PC-9 (cell line): ENCODE measurements at regions not wholly inside any gene's neighbourhood (a gene's known extent, or its start where the extent isn't known, plus 50 kb on each side); places are given as distances from the start of the nearest gene placed in this dataset.

Experiments used
- BruUV-seq: library from RNA; stranded (reverse); fragments of 400-500 nt; replicated peaks from 2 replicates; lab custom pipeline; 2021; lab: Mats Ljungman, UMichigan
- CTCF ChIA-PET: fragments of 300-600 bp; sonication (Branson Sonifier 250); formaldehyde crosslinking; loops from one replicate; lab custom pipeline; 2022; ENCODE audit warnings: antibody characterized with exemption; lab: Charles Lee
- POLR2A ChIA-PET: fragments of 300-600 bp; sonication (Branson Sonifier 250); formaldehyde crosslinking; loops from one replicate; lab custom pipeline; 2022; ENCODE audit warnings: antibody characterized with exemption; ENCODE audit not compliant: unreplicated experiment; lab: Charles Lee
- DNase-seq, 2 experiments: peaks; one replicate each; pipeline versions ENCODE4 v3.0.0 to v3.0.0-alpha.2; 2015 to 2022; ENCODE audit warnings: mixed read lengths in 1 of 2
- H2AFZ ChIP-seq: fragments of 200-600 bp; sonication (generic); 2 replicates; pipeline ENCODE4 v1.8.1; 2017; ENCODE audit warnings: antibody characterized with exemption
- H3F3A ChIP-seq: fragments of 200-600 bp; sonication (generic); 2 replicates; pipeline ENCODE4 v1.8.1; 2017; ENCODE audit warnings: antibody characterized with exemption, mild to moderate bottlenecking, low read depth; ENCODE audit not compliant: insufficient read depth
- H3K27ac ChIP-seq: fragments of 200-600 bp; sonication (generic); 2 replicates; pipeline ENCODE4 v1.6.1; 2016; ENCODE audit warnings: mixed run types
- H3K27me3 ChIP-seq: fragments of 200-600 bp; sonication (generic); 2 replicates; pipeline ENCODE4 v1.6.1; 2016; ENCODE audit warnings: low read depth, mixed run types; ENCODE audit not compliant: insufficient read depth
- H3K36me3 ChIP-seq: fragments of 200-600 bp; sonication (generic); 2 replicates; pipeline ENCODE4 v1.6.1; 2016; ENCODE audit warnings: low read depth, mixed run types
- H3K4me1 ChIP-seq: fragments of 200-600 bp; sonication (generic); replicated peaks from 2 replicates; pipeline ENCODE4 v1.6.1; 2016; ENCODE audit warnings: mixed run types; ENCODE audit not compliant: insufficient read depth
- H3K4me2 ChIP-seq: fragments of 200-600 bp; sonication (generic); 2 replicates; pipeline ENCODE4 v1.6.1; 2017; ENCODE audit warnings: mixed run types
- H3K4me3 ChIP-seq: fragments of 200-600 bp; sonication (generic); 2 replicates; pipeline ENCODE4 v1.6.1; 2016; ENCODE audit warnings: mixed run types
- H3K79me2 ChIP-seq: fragments of 200-600 bp; sonication (generic); 2 replicates; pipeline ENCODE4 v1.6.1; 2017; ENCODE audit warnings: low read depth, mixed run types
- H3K9me2 ChIP-seq: fragments of 200-600 bp; sonication (generic); 2 replicates; pipeline ENCODE4 v1.8.1; 2017; ENCODE audit warnings: mild to moderate bottlenecking; ENCODE audit not compliant: insufficient read depth
- H3K9me3 ChIP-seq: fragments of 200-600 bp; sonication (generic); 2 replicates; pipeline ENCODE4 v1.8.1; 2016; ENCODE audit warnings: low read depth; ENCODE audit not compliant: insufficient read depth
- H4K20me1 ChIP-seq: fragments of 200-600 bp; sonication (generic); 2 replicates; pipeline ENCODE4 v1.8.1; 2017; ENCODE audit not compliant: insufficient read depth
- CTCF ChIP-seq: fragments of 200-600 bp; sonication (generic); conservative IDR thresholded peaks from 2 replicates; pipeline ENCODE4 v1.6.1; 2017; ENCODE audit warnings: mixed run types, antibody characterized with exemption, mild to moderate bottlenecking, moderate library complexity
- EZH2 ChIP-seq: fragments of 200-600 bp; sonication (generic); IDR thresholded peaks from 2 replicates; pipeline ENCODE4 v1.8.0; 2017; ENCODE audit warnings: antibody characterized with exemption, low read depth
- intact Hi-C: fragments of 100-400 bp; cut with micrococcal nuclease; formaldehyde crosslinking; loops from one replicate; pipeline ENCODE4 v1.10.0; 2022; ENCODE audit not compliant: unreplicated experiment

GRCh38 chr21:25329227-25329825, 278.0 kb downstream of the MRPL39 start:
- Histone ChIP-seq H3K4me1 (no peaks in the 10 kb centered on the region), H4K20me1 (no peaks in the 10 kb centered on the region), H3K4me2 (no peak overlapping the region), H2AFZ (no peak overlapping the region), H3K79me2 (no peaks in the 10 kb centered on the region), H3F3A (no peaks in the 10 kb centered on the region), H3K27me3 (no peaks in the 10 kb centered on the region), H3K9me2 (no peaks in the 10 kb centered on the region), H3K27ac (no peak overlapping the region), H3K36me3 (no peaks in the 10 kb centered on the region), H3K9me3 (no peaks in the 10 kb centered on the region), H3K4me3 (no peak overlapping the region)
- TF ChIP-seq CTCF (no peak), EZH2 (no peak)
- no peak for DNase-seq
- POLR2A ChIA-PET = no interaction called here
- no TSS peak for BruUV-seq
- intact Hi-C loops = no loop called here
- CTCF ChIA-PET = no interaction called here

GRCh38 chr21:25328736-25329135, 278.5 kb downstream of the MRPL39 start:
- H3K4me3 ChIP-seq = no peak overlapping the region
- DNase-seq = no peak
- intact Hi-C loops = no loop called here
- no peak overlapping the region for H2AFZ ChIP-seq
- H3K27me3 ChIP-seq = no peaks in the 10 kb centered on the region
- no peaks in the 10 kb centered on the region for H3K36me3 ChIP-seq
- no peaks in the 10 kb centered on the region for H3K9me2 ChIP-seq
- no peaks in the 10 kb centered on the region for H3K9me3 ChIP-seq
- H4K20me1 ChIP-seq = no peaks in the 10 kb centered on the region
- no TSS peak for BruUV-seq
- no peaks in the 10 kb centered on the region for H3K4me1 ChIP-seq
- no peaks in the 10 kb centered on the region for H3K79me2 ChIP-seq
- no peaks in the 10 kb centered on the region for H3F3A ChIP-seq
- TF ChIP-seq CTCF = no peak
- TF ChIP-seq EZH2 = no peak
- H3K27ac ChIP-seq = no peak overlapping the region
- ChIA-PET POLR2A (no interaction called here), CTCF (no interaction called here)
- no peak overlapping the region for H3K4me2 ChIP-seq

- ChIA-PET CTCF (no interaction called here), POLR2A (no interaction called here)
- intact Hi-C loops = no loop called here
- Histone ChIP-seq H3K27ac (no peak overlapping the region), H3F3A (no peaks in the 10 kb centered on the region), H3K27me3 (no peaks in the 10 kb centered on the region), H3K4me3 (no peak overlapping the region), H3K36me3 (no peaks in the 10 kb centered on the region), H3K4me1 (no peaks in the 10 kb centered on the region), H4K20me1 (no peaks in the 10 kb centered on the region), H3K9me3 (no peaks in the 10 kb centered on the region), H2AFZ (no peak overlapping the region), H3K9me2 (no peaks in the 10 kb centered on the region), H3K4me2 (no peak overlapping the region), H3K79me2 (no peaks in the 10 kb centered on the region)
- no peak for TF ChIP-seq EZH2
- no peak for TF ChIP-seq CTCF
- BruUV-seq = no TSS peak
- no peak for DNase-seq
Measured at GRCh38 chr21:25326181-25326580, 281.1 kb downstream of the MRPL39 start.
